G401.6 (cell line): ENCODE measurements at regions not wholly inside any gene's neighbourhood (a gene's known extent, or its start where the extent isn't known, plus 50 kb on each side); places are given as distances from the start of the nearest gene placed in this dataset.
A peak's percentile ranks its signal among the peaks of the same experiment; 100 is the strongest.
"Not testable (repeated sequence)": the region's sequence is repeated elsewhere in the genome, so short reads cannot be mapped to it uniquely, and the experiment has no call there.

Experiments
- FAIRE-seq: peaks from 2 replicates; lab custom pipeline; 2012; peaks lifted over from hg19 to GRCh38; lab: Jason Lieb, UNC

DNA sequence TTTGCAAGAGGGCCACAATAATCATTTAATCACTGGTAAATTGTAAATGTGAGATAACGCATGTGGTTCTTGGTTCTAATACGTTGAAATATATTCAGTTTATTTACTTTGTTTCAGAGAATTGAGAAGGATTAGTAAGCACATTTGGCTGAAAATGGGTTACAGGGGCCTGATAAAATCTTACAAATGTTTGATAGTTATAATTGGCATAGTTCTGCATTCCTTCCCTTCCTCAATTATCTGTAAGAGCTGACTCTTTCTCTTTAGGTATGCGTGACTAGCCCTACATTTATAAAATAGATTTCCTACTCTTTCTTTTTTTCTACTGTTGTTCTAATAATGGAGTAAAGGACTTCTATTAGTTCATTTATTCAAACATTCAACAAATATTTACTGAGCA lies 685.2 kb downstream of the NUP35 start:
- FAIRE-seq: no peak

DNA sequence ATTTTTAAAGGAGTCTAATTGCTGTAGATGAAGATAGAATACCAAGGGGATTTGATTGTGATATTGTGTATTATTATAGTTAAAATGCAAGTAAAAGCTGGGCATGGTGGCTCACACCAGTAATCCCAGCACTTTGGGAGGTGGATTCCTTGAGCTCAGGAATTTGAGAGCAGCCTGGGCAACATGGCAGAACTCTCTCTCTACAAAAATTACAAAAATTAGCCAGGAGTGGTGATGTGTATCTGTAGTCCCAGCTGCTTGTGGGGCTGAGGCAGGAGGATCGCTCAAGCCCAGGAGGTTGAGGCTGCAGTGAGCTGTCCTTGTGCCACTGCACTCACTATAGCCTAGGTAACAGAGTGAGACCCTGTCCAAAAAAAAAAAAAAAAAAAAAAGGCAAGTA lies 687.0 kb downstream of the NUP35 start:
- no peak for FAIRE-seq

DNA sequence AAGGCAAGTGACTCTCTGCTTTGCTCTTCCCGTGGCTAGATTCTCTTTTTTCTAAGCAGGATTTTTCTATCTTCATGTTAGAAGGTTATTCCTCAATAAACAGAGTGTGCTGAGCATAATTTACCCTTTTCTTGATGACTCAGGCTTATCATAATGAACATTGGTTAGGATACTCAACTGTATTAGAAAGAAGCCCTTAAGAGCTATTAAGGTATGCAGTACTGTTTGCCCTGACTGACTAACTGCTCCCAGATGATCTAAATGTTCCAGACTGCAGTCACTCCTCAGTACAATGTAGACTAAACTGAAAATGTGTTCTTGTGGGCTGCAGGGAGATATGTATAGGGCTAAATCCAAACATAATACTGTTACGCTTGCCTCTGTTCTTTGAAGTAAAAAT lies 687.8 kb downstream of the NUP35 start:
- FAIRE-seq: no peak

DNA sequence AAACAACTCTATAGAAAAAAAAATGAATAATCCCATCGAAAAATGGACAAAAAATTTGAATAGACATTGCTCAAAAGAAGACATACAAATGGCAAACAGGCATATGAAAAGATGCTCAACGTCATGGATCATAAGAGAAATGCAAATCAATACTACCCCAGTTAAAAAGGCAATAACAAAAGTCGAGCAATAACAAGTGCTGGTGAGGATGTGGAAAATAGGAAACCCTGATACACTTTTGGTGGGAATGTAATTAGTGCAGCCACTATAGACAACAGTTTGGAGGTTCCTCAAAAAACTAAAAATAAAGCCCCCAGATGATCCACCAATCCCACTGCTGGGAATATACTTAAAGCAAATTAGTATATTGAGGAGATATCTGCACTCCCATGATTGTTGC lies 701.5 kb downstream of the NUP35 start:
- no peak for FAIRE-seq

DNA sequence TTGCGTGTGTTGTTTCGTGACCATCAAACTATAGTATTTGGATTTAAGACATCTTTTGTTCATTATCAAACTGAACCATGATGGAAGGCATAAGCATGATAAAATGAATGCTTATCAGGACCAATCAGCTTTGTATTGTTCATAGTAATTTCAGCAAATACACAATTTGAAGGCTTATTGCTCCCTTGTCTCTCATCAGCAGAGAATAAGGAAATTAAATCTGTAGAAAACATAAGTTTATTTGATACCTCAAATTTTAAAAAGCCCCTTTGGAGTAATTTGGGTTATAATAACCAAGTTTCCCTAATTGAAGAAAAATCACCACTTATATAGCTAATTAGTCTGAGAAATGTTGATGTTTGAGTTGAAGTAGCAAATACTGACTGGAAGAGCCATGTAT lies 705.7 kb downstream of the NUP35 start:
- no peak for FAIRE-seq

DNA sequence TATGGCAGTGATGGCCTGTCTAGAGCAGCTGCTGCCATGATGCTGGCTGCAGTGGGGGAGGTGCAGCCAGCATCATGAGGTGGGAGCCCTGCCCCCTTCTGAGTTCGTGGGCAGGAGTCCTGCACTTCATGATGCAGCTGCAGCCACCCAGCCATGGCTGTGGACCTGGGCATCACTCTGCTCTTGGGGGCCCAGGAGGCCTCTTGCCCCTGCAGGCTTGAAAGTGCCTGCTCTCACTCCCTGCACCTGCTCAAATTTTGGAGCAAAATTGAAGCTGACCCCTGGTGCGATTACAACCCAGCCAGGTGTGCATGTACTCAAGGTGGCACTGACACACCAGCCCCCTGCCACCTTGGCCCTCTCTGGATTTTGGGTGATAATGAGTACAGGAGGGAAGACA lies 712.9 kb downstream of the NUP35 start:
- FAIRE-seq: no peak

DNA sequence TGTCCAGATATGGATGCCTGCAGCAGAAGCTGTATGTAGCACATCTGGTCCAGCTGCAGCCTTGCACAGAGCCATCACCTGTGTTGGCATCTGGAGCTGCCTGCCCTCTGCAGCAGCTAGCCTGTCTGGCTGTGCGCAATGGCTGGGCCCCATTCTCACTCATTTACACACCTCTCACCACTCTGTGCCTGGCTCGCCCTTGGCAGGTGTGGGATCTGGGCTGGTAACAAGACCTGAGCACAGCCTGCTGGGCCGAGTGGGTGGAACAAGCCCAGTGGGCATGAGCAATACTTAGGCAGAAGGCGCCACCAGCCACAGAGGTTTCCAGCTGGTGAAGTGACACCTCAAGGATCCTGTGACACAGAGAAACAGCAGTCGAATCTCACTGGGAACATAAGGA lies 714.1 kb downstream of the NUP35 start:
- no peak for FAIRE-seq

DNA sequence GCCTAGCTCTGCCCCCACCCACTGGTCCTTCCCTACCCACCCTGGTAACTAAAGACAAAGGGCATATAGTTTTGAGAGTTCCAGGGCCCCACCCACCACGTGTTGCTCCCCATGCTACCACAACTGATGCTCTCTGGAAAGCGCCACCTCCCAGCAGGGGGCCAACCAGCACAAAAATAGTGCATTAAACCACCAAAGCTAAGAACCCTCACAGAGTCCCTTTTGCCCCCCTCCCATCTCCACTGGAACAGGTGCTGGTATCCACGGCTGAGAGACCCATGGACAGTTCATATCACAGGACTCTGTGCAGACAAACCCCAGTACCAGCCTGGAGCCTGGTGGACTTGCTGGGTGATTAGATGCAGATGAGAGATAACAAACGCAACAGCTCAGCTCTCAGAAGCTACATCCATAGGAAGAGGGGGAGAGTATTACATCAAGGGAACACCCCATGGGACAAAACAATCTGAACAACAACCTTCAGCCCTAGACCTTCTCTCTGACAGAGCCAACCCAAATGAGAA lies 715.9 kb downstream of the NUP35 start:
- FAIRE-seq: no peak

DNA sequence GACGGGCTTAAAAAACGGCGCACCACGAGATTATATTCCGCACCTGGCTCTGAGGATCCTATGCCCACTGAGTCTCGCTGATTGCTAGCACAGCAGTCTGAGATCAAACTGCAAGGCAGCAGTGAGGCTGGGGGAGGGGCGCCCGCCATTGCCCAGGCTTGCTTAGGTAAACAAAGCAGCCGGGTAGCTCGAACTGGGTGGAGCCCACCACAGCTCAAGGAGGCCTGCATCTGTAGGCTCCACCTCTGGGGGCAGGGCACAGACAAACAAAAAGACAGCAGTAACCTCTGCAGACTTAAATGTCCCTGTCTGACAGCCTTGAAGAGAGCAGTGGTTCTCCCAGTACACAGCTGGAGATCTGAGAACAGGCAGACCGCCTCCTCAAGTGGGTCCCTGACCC lies 725.6 kb downstream of the NUP35 start:
- not testable (repeated sequence) for FAIRE-seq

DNA sequence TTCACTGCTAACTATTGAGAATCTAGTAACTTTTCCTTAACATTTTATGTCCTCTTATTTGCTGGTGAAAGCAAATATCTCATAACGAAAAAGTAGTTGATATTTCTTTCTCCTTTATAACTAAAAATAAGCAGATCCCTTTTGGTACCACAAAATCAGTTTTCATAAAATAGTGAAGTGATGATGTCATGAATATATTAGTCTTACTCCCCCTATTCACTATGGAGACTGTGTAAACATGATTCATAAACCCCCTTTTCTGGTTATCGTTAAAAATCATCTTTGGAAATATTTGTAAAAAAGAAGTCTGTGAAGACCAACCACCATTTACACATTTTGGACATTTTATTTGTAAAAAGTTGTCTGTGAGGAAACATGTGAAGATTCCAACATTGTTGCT lies 734.9 kb downstream of the NUP35 start:
- FAIRE-seq: no peak

DNA sequence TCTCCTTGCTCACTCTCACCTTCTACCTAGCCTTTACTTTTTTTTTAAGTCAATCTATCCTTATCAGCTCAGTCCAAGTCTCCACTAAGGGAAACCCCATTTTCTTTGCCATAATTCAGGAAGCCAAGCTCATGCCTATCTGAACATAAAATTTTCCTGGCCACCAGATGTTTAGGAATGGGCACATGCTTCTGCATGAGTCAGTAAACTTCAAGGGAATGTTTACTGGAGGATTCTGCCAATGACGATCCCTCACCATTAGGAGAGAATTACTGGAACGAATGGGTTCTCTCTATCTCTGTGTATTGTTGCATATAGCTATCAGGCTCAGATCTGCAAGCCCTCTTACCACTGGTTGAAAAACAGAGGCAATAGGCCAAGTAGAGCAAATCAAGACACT lies 731.7 kb upstream of the ZNF804A start:
- no peak for FAIRE-seq

DNA sequence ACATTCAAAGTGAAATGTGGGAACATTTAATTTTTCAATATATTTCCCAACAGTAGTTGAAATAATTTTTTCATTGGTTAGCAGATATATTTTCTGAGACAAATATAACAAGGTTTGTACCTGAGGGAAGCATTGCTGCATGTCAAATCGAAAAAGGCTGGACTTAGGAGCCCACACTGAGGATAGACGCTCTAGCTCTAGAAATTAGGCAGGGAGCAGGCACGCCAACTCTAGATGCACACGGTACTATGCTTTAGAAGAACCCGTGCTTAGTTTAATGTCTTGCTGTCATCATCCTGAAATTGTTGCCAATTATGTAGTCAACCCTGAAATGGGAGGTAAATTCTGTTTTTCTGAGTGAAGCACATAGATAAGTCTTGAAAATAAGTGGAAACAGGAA lies 731.1 kb upstream of the ZNF804A start:
- no peak for FAIRE-seq

DNA sequence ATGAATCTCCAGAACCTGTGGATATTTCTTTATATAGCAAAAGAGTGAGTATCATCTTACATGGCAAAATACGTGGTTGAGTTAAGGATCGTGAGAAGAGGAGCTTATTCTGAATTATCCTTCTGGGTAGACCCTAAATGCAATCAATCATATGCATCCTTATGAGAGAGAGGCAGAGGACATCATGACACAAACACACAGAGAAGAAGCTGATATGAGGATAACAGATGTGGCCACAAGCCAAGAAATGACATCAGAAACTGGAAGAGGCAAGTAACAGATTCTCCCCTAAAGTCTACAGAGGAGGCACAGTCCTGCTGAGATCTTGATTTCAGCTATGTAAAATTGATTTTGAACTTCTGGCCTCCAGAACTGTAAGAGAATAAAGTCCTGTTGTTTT lies 730.2 kb upstream of the ZNF804A start:
- FAIRE-seq: no peak

DNA sequence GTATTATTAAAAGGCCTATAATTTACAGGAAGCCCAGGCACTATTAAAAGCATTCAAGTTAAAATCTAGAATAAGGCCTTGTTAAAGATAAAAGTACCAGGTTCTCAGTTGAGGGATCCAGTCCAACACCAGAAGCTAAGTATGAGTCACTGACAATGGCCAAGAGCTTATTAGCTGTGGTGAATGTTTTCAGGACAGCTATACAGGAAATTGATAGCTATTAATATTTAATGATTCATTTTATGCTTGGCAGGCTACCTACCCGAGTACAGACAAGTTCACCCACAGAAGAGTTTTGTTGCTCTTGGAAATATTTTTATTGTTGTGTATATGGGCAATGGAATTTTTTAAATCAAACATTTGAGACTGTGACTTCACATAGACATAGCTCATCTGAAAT lies 729.6 kb upstream of the ZNF804A start:
- no peak for FAIRE-seq

DNA sequence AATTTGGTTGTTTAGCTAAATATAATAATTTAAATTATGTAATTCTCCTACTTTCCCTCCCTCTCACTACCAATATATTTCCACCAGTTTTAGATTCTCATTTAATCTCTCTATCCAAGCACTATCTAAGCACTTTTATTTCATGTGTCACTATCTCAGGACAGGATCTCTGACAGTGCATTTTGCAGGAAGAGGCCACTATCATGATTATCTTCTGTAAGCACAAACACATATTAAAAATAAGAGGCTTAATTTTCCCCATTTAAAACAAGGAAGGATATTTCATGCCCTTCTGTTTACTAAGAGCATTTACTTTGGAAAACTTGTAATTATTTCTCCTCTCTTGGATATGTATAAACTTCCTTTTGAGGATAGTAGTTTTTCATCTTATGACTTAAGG lies 726.2 kb upstream of the ZNF804A start:
- no peak for FAIRE-seq

DNA sequence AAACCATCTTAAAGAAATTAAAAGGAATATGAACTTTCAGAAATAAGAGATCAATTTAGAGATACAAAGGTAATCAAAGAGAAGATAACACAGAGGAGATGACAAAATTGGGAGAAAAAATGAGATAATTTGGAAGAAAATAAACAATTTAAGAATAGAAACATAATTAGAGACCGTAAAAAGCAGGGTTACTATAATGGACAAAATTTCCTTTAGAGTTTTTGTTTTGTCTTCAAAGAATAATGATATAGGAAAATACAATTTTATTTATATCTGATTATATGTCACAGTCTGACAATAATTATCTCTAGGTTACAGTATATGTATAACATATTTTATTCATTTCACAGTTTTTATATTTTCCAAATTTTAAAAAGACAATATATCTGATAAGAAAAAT lies 716.4 kb upstream of the ZNF804A start:
- peak; percentile 19 for FAIRE-seq

DNA sequence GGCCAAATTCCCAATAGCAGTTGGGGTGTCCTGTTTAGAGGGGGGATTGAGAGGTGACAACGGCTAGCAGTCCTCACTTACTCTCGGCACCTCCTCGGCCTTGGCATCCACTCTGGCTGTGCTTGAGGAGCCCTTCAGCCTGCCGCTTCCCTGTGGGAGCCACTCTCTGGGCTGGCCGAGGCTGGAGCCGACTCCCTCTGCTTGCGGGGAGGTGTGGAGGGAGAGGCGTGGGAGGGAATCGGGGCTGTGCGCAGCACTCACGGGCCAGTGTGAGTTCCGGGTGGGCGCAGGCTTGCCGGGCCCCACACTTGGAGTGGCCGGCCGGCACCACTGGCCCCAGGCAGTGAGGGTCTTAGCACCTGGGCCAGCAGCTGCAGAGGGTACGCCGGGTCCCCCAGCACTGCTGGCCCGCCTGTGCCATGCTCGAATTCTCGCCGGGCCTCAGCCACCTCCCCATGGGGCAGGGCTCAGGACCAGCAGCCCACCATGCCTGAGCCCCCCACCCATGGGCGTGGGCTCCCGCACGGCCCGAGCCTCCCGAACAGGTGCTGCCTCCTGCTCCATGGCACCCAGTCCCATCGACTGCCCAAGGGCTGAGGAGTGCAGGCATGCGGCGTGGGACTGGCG lies 705.9 kb upstream of the ZNF804A start:
- FAIRE-seq: no peak

DNA sequence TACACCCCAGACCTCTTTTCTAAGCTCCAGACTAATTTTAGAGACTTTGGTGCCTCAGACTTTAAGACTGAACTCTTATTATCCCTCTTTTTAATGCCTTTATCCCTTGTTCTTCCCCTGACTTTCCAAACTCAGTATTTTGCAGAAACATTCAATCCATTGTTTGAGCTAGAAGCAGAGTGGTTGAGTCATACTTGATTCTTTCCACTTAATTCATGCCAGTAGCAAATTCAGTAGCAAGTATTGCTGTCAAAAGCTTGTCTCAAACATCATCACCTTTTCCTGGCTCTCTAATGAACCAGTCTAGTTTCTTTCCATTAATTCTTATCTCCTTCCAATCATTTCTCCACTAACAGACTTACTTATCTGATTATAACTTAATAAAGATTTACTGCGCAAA lies 699.7 kb upstream of the ZNF804A start:
- no peak for FAIRE-seq

DNA sequence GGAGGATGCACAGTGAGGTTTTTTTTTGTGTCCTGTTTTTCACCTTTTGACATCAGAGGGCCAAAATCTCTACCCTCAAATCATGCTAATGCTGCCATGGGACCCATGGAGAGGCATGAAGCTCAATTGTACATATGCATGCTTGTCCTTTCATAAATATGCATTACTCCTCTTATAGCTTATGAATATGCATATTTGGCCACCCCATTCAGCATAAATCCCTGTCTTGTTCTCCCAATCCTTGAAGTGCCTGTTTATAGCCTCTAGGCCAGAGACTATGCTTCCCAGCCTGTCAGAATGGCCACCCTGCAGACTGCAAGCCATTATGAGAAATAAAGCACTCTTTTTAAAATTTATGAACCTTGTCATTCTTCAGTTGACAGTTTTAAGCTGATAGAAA lies 696.4 kb upstream of the ZNF804A start:
- no peak for FAIRE-seq

DNA sequence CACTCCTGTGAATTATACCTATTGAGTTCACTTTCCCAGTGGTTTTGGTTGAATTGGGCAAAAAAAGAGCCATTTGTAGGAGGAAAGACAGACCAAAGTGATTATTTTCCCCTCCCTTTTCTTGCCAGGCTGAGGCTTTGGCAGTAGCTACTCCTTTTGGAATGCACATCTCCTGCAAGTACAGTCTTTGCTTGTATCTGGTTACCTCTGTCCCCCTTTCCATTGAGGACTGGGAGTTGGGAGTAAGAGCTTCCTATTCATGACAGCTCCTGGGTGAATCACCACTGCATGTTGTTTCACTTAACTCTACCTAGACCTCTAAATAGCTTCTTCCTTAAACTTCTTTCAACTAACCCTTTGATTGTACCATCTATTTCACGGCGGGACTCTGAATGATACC lies 695.3 kb upstream of the ZNF804A start:
- no peak for FAIRE-seq

DNA sequence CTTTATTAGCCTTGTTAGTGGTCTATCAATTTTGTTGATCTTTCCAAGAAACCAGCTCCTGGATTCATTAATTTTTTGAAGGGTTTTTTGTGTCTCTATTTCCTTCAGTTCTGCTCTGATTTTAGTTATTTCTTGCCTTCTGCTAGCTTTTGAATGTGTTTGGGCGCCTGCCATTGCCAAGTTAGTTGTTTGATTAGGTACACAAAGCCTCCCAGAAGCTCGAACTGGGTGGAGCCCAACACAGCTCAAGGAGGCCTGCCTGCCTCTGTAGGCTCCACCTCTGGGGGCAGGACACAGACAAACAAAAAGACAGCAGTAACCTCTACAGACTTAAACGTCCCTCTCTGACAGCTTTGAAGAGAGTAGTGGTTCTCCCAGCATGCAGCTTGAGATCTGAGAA lies 682.3 kb upstream of the ZNF804A start:
- not testable (repeated sequence) for FAIRE-seq

DNA sequence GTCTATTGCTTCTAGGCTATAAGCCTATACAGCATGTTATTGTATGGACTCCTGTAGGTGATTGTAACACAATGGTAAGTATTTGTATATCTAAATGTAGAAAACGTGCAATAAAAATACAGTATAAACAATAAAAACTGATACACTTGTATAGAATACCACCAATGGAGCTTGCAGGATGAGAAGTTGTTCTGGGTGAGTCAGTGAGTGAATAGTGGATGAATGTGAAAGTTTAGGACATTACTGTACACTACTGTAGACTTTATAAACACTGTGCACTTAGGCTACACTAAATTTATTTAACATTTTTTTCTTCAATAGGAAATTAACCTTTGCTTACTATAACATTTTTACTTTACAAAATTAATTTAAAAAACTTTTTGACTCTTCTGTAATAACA lies 679.2 kb upstream of the ZNF804A start:
- no peak for FAIRE-seq

DNA sequence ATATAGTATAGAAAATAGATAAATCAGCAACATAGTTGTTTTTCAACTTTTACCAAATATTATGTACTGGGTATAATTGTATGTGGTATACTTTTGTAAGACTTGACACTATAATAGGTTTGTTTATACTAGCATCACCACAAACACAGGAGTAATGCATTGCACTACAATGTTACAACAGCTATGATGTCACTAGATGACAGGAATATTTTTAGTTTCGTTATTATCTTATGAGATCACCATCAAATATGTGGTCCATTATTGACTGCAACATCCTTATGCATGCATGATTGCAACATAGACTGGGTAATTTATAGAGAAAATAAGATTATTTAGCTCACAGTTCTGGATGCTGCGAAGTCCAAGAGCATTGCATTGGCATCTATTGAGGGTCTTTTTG lies 678.4 kb upstream of the ZNF804A start:
- no peak for FAIRE-seq

DNA sequence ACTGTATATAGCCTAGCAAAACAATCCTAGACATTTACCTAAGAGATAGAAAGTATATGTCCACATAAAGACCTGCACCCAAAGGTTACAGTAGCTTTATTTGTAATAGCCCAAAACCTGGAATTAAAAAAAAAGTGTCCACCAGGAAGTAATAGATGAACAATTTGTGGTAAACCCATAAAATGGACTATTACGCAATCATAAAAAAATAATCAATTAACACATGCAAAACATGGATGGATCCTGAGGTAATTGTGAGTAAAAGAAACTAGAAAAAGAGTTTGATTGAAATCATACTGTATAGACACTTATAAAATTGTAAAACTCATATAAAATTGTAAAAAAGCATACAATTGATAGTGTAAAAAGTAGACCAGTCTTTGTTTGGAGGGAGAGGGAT lies 673.0 kb upstream of the ZNF804A start:
- no peak for FAIRE-seq

DNA sequence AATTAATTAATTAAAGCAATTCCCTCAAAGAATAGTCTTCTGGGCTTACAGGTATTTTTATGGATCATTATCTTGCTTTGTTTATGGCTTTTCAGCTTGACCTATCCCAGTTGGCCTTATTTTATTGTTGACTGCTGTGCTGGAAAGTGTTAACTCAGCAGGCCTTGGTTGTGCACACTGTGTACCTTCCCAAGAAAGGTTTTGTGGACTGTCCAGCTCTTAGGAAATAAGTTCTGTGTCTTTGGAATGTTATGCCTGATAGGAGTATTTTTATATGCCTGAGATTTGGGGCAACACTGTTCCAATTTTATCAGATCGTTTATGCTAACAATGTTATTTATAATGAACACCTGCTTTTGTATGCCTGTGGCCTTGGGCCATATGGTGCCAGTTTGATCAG lies 671.9 kb upstream of the ZNF804A start:
- FAIRE-seq: no peak
